ENCODE measurements at regions not wholly inside any gene's neighbourhood (a gene's known extent, or its start where the extent isn't known, plus 50 kb on each side); places are given as distances from the start of the nearest gene placed in this dataset.

DNA sequence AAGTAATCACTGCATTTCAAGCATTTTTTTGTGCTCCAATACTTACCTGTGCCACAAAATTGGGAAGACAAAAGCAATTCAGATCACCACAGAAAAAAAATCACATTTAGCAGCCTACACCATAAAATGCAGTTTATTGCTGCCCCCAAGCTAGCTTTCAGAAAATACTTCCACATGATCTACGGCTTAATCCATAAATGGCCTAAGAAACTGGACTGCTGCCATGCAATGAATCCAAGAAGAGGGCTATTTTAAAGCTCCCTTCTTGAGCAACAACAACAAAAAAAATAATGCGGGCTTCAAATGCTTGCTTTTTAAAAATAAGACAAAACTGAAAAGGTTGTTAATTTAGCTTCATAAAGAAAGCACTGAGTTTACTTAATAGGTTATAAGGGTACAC lies 272.3 kb downstream of the RAD51AP2 start:
- H3K9ac ChIP-seq (ENCODE audit: extremely low read depth, insufficient read length, low read length): no peak overlapping the region
- no peaks in the 10 kb centered on the region for H3K27me3 Mint-ChIP-seq (ENCODE audit: low read depth)
- H4K8ac ChIP-seq (replicated peaks; ENCODE audit: insufficient read length, low read depth, low read length): no peak overlapping the region
- H3K27me3 ChIP-seq (ENCODE audit: insufficient read depth, low read length): no peaks in the 10 kb centered on the region
- no peak overlapping the region for H3K27ac ChIP-seq (ENCODE audit: insufficient read length, low read depth, low read length)
- H4K20me1 ChIP-seq (ENCODE audit: control insufficient read depth, insufficient read depth, insufficient read length): no peaks in the 10 kb centered on the region
- no peak overlapping the region for H3K27ac Mint-ChIP-seq
- H2AFZ ChIP-seq (ENCODE audit: low read length): no peak overlapping the region
- H3K9me3 ChIP-seq (ENCODE audit: control insufficient read depth, low read depth, low read length): no peaks in the 10 kb centered on the region
- no peak overlapping the region for H2BK20ac ChIP-seq (ENCODE audit: low read depth, low read length, poor library complexity, severe bottlenecking)
- no peak for DNase-seq
- no peaks in the 10 kb centered on the region for H3K23me2 ChIP-seq (ENCODE audit: insufficient read length, low read depth, low read length, poor library complexity, severe bottlenecking)
- no peak overlapping the region for H2AK5ac ChIP-seq (ENCODE audit: insufficient read length, low read length)
- H2BK15ac ChIP-seq (ENCODE audit: low read depth, low read length): no peak overlapping the region
- H4K5ac ChIP-seq (ENCODE audit: insufficient read length, low read depth, low read length): no peak overlapping the region
- no peak overlapping the region for H3T11ph ChIP-seq (ENCODE audit: low read length)
- H2BK120ac ChIP-seq (ENCODE audit: low read depth, low read length, poor library complexity, severe bottlenecking): no peak overlapping the region
- H3K4me1 ChIP-seq (ENCODE audit: insufficient read depth, low read length): 0 out of 2 replicates have a peak, but pooled peaks cover 5% of the 10 kb centered on the region
- H2BK12ac ChIP-seq (ENCODE audit: insufficient read length, low read depth, low read length): no peak overlapping the region
- no peak overlapping the region for H3K56ac ChIP-seq (ENCODE audit: insufficient read length, low read depth, low read length)
- no CpG with 5 or more reads among the region's 2 CpGs for WGBS (ENCODE audit: extremely low coverage, insufficient read length, low lambda C conversion rate)
- H3K4me1 Mint-ChIP-seq: peaks cover 7 to 8% of the 10 kb centered on the region in 2 experiments
- H3K14ac ChIP-seq (ENCODE audit: insufficient read depth, low read length): no peak overlapping the region
- no peak overlapping the region for H3K4me3 Mint-ChIP-seq
- TF ChIP-seq, protein P1, sequence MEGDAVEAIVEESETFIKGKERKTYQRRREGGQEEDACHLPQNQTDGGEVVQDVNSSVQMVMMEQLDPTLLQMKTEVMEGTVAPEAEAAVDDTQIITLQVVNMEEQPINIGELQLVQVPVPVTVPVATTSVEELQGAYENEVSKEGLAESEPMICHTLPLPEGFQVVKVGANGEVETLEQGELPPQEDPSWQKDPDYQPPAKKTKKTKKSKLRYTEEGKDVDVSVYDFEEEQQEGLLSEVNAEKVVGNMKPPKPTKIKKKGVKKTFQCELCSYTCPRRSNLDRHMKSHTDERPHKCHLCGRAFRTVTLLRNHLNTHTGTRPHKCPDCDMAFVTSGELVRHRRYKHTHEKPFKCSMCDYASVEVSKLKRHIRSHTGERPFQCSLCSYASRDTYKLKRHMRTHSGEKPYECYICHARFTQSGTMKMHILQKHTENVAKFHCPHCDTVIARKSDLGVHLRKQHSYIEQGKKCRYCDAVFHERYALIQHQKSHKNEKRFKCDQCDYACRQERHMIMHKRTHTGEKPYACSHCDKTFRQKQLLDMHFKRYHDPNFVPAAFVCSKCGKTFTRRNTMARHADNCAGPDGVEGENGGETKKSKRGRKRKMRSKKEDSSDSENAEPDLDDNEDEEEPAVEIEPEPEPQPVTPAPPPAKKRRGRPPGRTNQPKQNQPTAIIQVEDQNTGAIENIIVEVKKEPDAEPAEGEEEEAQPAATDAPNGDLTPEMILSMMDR (conservative IDR thresholded peaks at IDR 0.05): no peak
- H3K18ac ChIP-seq (ENCODE audit: insufficient read length, low read depth, low read length): no peak overlapping the region
- no peak overlapping the region for H3K4ac ChIP-seq (ENCODE audit: low read depth, low read length)
- no peaks in the 10 kb centered on the region for H3K9me3 Mint-ChIP-seq
- H3K23ac ChIP-seq (ENCODE audit: insufficient read length, low read depth, low read length): no peak overlapping the region
- H3K79me1 ChIP-seq (ENCODE audit: insufficient read depth, low read depth, low read length, poor library complexity, severe bottlenecking): no peaks in the 10 kb centered on the region
- H3K79me2 ChIP-seq (ENCODE audit: insufficient read depth, low read length): no peaks in the 10 kb centered on the region
- H4K91ac ChIP-seq (ENCODE audit: insufficient read length, low read depth, low read length): no peak overlapping the region
- no peak overlapping the region for H3K4me2 ChIP-seq (ENCODE audit: insufficient read depth, insufficient read length, low read length)
- H3K36me3 Mint-ChIP-seq (ENCODE audit: insufficient read depth in 1 of 3, low read depth in 3 of 3): no peaks in the 10 kb centered on the region
- no peak overlapping the region for H2BK5ac ChIP-seq (ENCODE audit: insufficient read length, low read length)

Data from H9 (cell line).